ENCODE measurements at regions not wholly inside any gene's neighbourhood (a gene's known extent, or its start where the extent isn't known, plus 50 kb on each side); places are given as distances from the start of the nearest gene placed in this dataset.

DNA sequence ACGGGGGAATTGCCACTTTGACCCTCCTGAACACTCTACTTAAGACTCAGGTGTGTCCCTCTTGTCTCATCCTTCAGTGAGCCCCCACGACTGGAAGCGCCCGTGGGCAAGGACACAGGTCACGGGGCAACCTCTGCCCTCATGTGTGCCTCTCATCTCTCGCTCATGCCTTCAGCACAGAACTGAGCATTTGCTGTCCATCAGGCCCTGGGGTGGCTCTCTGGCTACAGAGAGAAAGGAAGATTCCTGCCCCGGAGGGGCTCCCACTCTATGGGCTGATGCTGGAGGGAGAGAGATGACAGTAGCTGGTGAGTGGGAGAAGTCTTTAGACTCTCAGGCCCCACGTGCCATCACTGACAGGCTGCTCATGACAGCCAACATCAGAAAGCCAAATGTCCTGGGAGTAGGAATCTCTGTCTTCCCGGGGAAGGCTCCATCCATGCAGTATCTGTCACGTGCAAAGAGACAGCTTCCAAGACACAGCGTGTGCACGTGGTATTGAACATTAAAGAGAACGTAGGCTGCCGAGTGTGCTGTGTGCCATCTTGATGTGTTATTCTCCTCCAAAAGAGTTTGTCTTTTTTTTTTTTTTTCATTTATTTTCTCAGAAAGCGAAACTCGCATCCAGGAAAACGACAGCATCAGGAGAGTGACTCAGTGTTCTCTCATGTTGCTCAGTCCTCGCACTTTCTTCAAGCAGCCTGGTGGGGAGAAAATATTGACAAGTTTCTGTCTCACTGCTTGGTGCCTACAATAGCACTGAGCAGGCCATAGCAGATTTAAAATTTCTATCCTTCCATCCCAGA lies 190.5 kb downstream of the GAS1 start:
- DNase-seq, result no peak

DNA sequence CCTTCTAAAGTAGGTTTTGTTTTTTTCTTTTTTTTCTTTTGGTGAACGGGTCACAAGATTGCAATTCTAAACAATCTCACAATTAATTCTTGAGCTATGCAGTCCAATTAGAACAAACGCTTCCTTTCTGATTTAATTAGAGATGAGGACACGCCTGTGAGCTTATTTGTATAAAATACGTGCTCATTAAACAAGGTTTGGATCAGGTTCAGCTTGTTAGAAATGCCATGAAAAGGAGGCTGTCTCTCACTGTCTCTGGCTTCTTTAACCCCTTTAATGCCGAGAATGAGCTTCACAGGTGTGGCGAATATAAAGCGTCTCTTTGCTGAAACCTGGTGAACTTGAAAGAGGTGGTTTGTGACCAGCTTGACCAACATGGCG lies 191.8 kb downstream of the GAS1 start:
- DNase-seq, result no peak

- DNase-seq, result no peak
Measured at GRCh38 chr9:86754581-86755560, 192.4 kb downstream of the GAS1 start.

- DNase-seq, result no peak
Measured at GRCh38 chr9:86753836-86754235, 193.5 kb downstream of the GAS1 start.

DNA sequence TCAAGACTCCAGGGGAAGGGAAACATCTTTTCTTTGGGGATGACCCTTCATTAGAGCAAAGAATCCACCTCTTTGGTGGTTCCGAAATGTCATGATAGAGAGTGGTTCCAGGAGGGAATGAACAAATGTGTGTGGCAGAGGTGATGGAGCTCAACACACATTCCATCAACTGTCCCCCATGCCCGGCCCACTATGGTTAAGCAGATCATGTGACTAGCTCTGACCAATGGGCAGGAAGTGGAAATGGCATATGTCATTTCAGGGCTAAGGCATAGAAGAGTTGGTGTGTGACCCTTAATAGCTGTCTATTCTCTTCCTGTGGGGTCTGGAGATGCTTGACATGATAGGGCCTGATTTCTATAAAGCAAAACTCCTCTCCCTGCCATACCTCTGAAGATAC lies 194.6 kb downstream of the GAS1 start:
- DNase-seq, result no peak

DNA sequence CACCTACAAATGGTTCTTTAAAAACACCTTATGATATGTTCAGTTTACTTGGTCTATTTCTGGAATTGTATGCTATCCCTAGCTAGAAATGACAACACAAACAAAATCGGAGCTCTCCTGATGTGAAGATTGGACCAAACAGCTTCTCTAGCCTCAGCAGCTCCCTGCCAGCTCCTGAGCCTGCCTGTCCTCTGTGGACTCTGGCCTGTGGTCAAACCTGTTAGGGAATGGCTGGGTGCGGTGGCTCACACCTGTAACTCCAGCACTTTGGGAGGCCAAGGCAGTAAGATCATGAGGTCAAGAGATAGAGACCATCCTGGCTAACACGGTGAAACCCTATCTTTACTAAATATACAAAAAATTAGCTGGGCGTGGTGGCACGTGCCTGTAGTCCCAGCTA lies 195.3 kb downstream of the GAS1 start:
- DNase-seq, result no peak

DNA sequence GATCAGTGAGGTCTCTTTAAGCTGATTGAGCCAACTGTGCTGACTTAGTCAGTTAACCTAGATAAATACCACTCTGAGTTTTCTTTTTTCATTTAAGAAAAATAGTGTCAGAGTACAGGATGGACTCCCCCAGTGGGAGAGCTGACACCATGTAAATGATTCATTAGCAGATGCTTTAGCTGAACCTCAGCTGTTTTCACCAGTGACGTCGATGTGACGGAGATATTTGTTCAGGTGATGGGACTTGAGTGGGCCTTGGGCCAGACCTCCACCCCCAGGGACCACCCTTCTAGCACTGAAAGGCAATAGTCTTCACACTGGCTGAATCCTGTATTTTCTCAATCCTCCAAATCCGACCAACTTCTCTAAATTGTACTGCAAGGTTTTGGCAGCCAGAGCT lies 196.1 kb downstream of the GAS1 start:
- no peak for DNase-seq

DNA sequence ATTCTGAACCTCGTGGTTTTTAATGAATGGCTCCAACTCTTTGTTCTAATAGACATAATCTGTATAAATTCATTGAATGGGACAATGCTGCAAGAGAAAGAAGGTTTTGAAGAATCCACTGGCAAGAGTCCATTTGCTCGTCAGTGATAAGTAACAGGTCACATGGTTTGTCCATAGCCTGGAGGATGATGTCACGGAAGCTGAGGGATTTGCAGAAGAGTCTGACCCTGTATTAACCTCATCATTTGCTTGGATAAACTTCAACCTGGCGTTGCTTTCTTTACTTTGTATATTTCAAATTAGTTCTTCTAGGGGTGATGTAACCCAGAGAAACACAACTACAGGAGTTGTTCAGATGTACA lies 197.4 kb downstream of the GAS1 start:
- no peak for DNase-seq

DNA sequence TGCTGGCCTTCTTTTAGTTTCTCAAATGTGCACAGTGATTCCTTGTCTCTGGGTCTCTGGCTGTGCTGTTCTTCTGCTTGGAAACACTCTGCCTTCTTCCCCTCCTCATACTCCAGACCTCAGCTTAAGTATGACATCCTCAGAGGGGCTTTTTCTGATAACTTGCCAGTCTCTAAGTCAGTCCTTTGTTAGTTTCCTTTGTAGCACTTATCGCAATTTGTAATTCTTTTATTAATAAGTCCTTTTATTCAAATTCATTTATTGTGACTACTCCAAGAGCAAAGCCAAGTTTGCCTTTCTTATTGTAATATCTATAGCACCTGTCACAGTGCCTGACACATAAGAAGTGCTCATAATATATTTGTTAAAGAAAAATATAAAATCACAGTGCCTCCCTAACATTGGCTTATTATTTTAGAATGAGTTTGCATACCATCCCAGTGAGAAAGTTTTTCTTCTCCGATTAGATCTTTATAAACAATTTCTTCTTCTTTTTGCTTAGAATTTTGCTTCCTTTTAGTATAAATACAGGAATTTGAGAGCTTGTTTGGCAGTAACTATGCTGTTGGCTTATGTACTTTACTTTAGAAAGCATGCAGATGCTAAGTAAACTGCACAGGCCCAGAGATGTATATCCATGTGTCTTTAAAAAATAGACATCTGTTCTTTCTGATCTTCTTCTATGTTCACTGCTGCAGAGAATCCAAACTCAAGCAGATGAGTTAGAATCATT lies 198.0 kb downstream of the GAS1 start:
- no peak for DNase-seq

GRCh38 chr9:86747711-86748110 lies 199.6 kb downstream of the GAS1 start:
- DNase-seq, result no peak

DNA sequence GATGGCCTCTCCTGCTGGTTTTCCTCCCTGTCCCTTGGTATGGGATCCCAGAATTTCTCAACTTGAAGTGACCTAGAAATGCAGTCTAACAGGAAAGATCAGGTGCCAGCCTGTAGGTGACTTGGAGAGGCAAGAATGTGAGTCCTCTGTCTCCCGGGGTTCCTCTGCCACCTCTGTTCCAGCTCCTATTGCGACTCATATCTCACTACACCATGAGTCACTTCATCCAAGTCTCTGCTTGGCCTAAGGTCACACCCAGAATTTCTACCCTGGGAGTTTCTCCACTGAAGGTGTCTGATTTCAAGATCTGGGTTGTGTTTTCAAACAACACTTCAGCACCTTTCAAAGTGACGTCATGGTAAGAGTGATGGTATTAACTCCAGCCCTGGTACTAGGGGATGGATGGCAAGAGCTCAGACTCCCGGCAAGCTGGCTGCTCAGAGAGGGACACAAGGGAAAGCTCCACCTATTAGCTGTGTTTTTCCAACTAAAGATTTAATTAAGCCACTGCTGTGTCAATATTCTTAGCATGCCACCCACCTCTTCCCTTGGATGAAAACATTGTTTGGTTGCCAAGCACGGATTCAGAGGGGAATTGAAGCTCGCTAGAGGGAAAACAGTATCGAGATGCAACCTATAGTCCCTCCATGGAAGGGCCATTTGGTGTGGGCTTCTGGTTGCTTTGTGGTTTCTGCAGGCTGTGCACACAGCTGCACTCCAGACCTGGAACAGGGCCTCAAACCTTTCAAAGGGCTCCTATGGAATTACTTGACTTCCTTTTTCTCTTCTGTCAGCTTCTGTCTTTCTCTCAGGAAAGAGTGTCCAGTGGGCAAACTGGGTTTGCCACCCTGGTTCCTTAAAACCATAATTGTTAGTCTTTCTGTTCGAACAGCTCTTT lies 205.7 kb downstream of the GAS1 start:
- DNase-seq, result no peak

GRCh38 chr9:86735772-86736458 lies 211.4 kb downstream of the GAS1 start:
- DNase-seq, result no peak

GRCh38 chr9:86734771-86735170 lies 212.5 kb downstream of the GAS1 start:
- no peak for DNase-seq

- no peak for DNase-seq
Measured at GRCh38 chr9:86733929-86734328, 213.4 kb downstream of the GAS1 start.

DNA sequence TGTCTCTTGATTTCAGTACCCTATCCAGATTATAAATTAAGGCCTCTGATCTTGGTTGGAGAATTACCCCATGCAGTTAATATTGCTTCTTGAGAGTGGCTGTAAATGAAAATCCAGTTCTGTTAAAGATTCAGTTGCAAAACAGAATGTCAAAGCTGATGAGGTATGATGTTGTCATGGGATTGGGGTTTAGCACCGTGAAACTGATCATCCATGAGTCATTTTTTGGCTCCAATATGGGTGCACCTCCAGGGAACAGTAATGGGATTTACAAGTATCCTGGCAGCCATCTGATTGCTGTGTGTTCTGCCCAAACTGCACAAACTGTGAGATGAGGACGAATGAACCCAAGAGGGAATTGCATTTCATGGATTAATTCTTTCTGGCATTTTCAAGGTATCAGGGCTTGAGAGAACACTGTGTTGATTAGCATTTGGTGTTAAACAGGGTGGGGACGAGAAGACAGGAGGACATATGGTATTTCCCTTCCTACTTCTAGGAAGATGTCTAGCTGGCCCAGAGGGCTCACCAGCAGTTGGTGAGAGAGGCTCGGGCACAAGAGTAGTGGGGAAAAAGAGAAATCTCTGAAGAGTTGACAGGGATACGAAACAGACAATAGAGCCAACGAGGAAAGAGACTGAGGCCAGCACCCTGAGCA lies 214.7 kb downstream of the GAS1 start:
- no peak for DNase-seq

GRCh38 chr9:86731511-86732063 lies 215.7 kb downstream of the GAS1 start:
- no peak for DNase-seq

GRCh38 chr9:86730163-86730928 lies 217.0 kb downstream of the GAS1 start:
- DNase-seq, result no peak

- DNase-seq, result no peak
Measured at GRCh38 chr9:86724529-86724928, 222.8 kb downstream of the GAS1 start.

DNA sequence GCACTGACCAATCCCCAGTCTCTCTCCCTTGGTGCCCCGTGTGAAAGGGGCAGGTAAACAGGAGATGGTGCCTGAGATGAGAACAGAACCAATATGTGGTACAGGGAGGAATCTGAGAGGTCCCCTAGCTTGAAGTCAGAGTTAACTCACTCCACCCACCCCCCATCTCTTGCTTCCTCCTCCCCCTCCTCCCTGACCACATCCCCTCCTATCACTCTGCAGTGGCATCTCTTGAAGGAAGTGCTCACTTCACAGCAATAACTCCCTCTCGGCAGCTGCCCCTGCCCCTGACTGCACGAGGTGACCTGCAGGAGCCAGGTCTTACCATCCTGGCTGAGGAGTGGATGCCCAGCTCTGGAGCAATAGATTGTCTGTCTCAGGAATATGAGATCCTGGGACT lies 224.0 kb downstream of the GAS1 start:
- DNase-seq, result no peak

- DNase-seq, result no peak
Measured at GRCh38 chr9:86722706-86723075, 224.6 kb downstream of the GAS1 start.

All from CD4-positive, alpha-beta T cell treated with Interleukin-1 beta for 1 hour (primary cell).